ENCODE measurements at regions not wholly inside any gene's neighbourhood (a gene's known extent, or its start where the extent isn't known, plus 50 kb on each side); places are given as distances from the start of the nearest gene placed in this dataset.
A peak's percentile ranks its signal among the peaks of the same experiment; 100 is the strongest.
"Not testable (repeated sequence)": the region's sequence is repeated elsewhere in the genome, so short reads cannot be mapped to it uniquely, and the experiment has no call there.

DNA sequence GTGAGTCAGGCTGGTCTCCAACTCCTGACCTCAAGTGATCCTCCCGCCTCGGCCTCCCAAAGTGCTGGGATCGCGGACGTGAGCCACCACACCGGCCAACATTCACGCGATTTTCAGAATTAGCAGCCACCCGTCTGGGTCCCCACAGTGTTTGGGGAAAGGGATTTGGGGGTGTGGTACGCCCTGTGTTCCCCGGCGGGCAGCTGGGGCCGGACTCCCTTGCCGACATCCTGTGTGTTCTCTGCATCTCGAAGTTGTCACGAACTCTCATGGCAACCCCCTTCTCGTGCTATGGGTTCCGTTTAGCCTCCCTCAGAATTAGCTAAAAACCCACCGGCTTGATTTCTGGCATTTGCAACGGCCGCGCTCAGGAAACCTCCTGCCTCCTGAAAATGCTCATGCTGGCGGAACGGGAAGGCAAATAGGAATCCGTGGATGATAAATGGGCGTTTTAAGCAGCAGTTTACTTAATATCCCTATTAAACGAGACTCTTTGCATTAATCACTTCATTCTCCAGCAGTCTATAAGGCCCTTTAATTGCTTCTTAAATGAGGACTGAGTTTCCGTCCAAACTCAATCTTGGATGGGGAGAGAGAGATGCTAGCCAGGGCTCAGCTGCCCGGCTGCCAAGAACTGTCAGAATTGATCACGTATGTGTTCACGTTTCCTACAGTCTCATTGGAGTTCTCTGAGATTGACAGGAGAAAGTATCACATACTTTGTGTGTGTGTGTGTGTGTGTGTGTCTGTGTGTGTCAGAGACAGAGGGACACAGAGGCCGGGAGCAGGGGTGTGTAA is 78.9 kb upstream of the PPP2R3B start:
- no peak for DNase-seq (ENCODE audit: low read depth)

DNA sequence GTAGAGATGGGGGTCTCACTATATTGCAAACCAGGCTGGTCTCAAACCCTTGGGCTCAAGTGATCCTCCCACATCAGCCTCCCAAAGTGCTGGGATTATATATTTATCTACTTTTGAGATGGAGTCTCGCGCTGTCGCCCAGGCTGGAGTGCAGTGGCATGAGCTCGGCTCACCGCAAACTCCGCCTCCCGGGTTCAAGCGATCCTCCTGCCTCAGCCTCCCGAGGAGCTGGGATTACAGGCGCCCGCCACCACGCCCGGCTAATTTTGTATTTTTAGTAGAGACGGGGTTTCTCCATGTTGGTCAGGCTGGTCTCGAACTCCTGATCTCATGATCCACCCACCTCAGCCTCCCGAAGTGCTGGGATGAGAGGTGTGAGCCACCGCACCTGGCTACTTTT is 80.1 kb upstream of the PPP2R3B start:
- DNase-seq (ENCODE audit: low read depth): not testable (repeated sequence)

DNA sequence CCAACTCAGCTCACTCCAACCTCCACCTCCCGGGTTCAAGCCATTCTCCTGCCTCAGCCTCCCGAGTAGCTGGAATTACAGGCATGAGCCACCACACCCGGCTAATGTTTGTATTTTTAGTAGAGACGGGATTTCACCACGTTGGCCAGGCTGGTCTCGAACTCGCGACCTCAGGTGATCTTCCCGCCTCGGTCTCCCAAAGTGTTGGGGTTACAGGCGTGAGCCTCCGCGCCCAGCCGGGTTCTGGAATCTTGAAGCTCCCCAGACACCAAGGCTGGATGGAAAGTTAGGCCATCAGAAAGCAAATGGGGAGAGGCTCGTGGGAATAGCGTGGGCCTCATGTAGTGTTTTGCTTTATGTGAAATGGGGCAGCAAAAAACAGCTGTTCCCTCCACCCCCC is 81.0 kb upstream of the PPP2R3B start:
- DNase-seq (ENCODE audit: low read depth): not testable (repeated sequence)

DNA sequence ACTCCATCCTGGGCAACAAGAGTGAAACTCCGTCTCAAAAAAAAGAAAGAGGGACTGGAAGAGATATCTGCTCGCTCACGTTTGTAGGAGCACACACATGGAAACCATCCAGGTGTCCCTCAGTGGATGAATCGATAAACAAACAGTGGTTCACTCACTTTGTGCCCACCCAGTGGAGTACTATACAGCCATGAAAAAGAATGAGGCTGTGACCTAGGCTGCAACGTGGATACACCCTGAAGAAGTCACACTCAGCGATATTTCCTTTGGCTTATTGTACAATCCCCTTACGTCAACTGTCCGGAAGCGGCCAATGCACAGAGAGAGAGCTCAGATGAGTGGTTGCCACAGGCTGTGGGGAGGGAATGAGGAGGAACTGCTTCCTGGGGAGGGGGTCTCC is 82.3 kb upstream of the PPP2R3B start:
- no peak for DNase-seq (ENCODE audit: low read depth)

DNA sequence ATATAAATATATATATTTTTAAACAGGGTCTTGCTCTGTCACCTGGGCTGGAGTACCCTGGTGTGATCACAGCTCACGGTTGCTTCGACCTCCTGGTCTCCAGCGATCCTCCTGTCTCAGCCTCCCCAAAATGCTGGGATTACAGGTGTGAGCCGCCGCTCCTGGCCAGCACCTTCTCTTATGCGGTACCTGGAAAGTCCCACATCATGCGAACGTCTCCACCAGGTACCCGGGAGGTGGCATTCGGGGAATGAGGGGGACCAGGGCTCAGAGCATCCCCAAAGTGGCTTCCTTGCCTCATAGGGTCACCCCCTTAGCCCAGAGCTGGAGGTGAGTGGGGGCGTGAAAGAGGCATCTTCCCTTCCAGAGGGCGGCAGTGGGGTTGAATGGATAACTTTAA is 84.0 kb upstream of the PPP2R3B start:
- no peak for DNase-seq (ENCODE audit: low read depth)

GRCh38 chrX:471281-471680 is 84.6 kb upstream of the PPP2R3B start:
- DNase-seq (ENCODE audit: low read depth): peak; percentile 75

GRCh38 chrX:472275-472674 is 85.6 kb upstream of the PPP2R3B start:
- DNase-seq (ENCODE audit: low read depth): not testable (repeated sequence)

DNA sequence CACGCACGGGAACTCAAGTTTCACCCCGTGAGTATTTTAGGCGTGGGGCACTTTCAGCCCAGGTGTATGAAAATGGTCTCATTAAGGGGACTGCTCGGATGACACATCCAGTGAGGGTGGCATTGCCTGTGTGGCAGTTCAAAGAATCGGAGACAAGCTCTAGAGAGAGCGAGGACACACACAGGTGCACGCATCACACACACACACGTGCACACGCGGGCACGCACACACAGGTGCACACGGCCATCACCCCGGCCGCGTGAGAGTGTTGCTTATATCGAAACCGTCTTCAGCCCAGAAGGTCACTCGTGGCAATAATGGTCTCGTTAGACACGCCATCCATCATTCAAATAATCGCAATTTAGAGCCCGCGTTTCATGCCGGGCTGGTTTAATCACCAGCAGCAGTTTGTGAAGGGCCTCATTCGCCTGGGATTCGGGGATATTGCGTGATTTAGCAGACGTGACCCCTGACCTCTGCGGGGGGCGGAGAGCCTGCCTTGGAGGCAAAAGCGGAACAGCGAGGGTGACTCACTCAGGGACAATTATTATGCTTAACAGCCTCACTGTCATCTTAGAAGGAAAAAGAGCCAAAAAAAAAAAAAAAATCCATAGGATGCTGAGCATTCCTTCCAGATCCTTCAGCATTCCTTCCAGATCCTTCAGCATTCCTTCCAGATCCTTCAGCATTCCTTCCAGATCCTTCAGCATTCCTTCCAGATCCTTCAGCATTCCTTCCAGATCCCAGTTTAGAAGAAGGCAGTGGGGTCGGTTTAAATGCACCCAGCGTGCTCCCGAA is 89.4 kb upstream of the PPP2R3B start:
- DNase-seq (ENCODE audit: low read depth): peak; percentile 71

DNA sequence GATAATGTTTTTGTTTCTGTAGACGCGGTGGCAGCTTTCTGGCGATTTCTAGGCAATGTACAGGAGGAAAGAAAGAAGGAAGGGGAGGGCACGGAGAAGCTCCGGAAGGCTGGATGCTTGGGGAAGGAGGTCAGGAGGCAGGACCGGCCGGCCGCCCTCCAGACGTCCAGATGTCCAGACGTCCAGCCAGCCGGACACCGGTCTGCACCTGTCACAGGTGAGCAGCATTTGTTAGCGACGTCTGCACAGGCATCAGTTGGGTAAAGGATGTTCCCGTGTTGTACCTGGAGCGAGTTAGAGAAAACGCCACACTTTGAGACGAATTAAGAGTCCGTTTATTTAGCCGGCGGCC is 90.0 kb upstream of the PPP2R3B start:
- DNase-seq (ENCODE audit: low read depth): no peak

DNA sequence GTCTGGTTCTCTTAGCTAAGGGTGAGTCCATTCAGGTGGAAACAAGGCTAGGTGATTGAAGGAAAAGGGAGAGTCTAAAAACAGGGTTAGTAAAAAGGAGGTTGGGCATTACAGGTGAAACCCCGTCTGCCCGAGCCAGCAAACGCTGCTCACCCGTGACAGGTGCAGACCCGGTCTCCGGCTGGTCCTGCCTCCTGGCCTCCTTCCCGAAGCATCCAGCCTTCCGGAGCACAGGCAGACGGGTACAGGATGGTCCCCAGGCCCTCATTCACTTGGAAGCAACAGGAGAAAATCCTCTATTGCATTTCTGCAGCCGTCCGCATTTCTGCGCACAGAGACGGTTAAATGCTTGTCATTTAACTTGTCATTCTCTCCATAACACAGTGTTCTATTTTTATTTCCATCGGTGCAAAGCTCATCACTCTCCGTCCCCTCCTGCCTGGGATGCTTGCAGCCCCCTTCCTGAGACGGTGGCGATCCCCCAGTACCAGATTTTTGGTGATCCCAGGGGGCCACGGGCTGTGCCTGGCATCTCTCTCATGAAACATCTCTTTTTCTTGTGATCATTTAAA is 90.8 kb upstream of the PPP2R3B start:
- no peak for DNase-seq (ENCODE audit: low read depth)

DNA sequence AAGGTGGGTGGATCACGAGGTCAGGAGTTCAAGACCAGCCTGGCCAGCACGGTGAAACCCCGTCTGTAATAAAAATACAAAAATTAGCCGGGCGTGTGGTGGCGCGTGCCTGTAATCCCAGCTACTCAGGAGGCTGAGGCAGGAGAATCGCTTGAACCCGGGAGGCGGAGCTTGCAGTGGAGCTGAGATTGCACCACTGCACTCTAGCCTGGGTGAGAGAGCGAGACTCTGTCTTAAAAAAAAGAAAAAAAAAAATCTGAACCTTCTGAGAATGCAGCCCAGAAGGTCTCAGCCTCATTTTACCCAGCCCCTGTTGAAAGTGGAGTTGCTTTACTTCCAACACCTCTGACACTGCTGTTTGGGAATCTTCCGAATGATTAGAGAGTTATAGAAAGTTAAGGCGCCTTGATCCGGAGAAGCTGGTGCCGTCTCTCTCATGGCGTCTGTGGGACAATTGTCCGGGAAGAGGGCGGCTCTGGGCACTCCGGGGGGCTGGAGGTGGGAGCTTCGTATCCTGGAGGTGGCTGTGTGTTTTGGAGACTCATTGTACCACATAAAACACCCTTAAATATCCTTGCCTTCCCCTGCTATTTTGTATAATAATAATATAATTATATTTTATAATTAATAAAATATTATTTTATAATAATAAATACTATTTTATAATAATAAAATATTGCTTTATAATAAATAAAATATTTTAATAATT is 92.7 kb upstream of the PPP2R3B start:
- no peak for DNase-seq (ENCODE audit: low read depth)

- DNase-seq (ENCODE audit: low read depth): no peak
Observed at GRCh38 chrX:480861-481417, 94.2 kb upstream of the PPP2R3B start.

DNA sequence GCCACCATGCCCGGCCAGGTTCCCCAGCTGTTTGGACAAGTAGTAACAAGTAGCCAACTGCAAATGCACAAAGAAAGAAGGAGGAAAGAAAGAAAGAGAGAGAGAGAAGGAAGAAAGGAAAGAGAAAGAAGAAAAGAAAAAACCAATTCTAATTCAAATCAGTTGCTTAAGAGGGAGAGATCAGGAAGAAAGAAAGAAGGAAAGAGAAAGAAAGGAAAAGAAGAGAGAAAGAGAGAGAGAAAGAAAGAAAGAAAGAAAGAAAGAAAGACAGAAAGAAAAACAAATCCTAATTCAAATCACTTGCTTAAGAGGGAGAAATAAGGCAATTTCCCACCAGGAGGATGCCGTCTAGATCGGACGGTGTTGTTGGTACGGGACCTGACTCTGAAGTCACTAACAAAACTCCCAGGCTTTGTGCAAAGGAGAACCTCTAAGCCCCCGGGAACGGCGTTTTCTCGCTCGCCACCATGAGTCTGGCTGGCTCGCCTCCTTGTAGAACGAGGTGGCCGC is 95.5 kb upstream of the PPP2R3B start:
- no peak for DNase-seq (ENCODE audit: low read depth)

GRCh38 chrX:482702-483203 is 96.0 kb upstream of the PPP2R3B start:
- no peak for DNase-seq (ENCODE audit: low read depth)

DNA sequence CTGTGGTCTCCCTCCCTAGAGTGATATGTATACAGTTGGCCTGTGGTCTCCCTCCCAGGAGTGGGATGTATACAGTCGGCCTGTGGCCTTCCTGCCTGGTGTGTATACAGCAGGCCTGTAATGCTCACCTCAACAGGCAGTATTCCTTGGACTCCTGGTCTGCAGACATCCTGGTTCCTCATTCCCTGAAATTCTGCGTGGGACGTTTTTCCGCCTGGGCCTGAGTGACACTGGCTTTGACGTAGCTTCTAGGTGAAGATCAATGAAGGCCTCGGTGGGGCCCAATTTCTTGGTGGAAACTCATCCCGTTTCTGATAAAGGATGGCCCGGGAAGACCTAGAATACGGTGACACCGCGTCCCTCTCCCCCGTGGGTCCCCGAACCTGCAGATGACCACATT is 98.7 kb upstream of the PPP2R3B start:
- no peak for DNase-seq (ENCODE audit: low read depth)

- no peak for DNase-seq (ENCODE audit: low read depth)
Observed at GRCh38 chrX:486325-486724, 99.6 kb upstream of the PPP2R3B start.

DNA sequence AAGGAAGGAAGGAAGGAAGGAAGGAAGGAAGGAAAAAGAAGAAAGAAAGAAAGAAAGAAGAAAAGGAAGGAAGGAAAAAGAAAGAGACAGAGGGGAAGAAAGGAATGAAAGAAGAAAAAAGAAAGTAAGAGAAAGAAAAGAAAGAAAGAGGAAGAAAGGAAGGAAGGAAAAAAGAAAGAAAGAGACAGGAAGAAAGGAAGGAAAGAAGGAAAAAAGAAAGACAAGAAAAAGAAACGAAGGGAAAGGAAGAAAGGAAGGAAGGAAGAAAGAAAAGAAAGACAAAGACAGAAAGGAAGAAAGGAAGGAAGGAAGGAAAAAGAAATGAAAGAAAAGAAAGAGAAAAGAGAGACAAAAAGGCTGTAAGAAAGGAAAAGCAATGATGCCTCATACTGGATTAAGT is 101.1 kb upstream of the PPP2R3B start:
- DNase-seq (ENCODE audit: low read depth): no peak

GRCh38 chrX:489820-490219 is 103.1 kb upstream of the PPP2R3B start:
- DNase-seq (ENCODE audit: low read depth): no peak

DNA sequence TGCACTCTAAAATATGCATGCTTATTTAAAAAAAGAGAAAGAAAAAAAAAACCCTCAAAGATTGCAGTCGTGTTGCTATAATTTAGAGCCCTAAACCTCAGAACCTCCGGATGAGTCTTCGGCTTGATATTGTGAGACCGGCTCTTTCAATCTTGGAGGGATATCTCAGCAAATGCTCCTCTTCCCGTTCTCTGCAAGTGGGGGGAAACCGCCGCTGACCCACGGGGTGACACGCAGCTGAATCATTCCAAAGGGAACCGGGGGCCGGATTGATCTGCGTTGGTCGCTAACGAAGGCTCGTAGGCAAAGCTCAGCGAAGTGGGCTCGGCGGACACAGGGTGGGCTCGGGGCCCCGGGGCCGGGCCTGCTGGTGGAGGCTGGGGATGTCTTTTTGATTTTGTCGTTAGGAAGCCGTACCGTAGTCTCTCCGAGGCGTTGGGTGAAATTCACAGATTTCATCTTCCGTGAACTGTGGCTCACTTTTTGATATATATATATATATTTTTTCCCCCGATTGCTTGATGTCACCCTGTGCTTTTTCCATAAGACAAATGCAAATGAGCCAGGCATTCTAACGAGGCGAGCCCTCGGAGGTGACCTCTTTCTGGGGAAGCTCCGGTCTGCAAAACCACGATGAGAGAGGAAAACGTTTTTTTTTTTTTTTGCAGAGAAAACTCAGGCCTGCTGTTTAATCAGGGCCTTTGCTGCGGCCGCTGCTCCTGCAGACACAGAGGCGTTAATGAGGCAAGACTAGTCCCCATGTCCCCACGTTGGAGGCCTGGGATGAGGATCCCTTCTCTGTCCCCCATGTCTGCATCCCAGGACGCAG is 110.7 kb upstream of the PPP2R3B start:
- no peak for DNase-seq (ENCODE audit: low read depth)

GRCh38 chrX:498901-499300 is 112.2 kb upstream of the PPP2R3B start:
- not testable (repeated sequence) for DNase-seq (ENCODE audit: low read depth)

- no peak for DNase-seq (ENCODE audit: low read depth)
Observed at GRCh38 chrX:499870-500364, 113.2 kb upstream of the PPP2R3B start.
